Inferior parietal cortex (tissue), 1 donor: ENCODE measurements at regions not wholly inside any gene's neighbourhood (a gene's known extent, or its start where the extent isn't known, plus 50 kb on each side); places are given as distances from the start of the nearest gene placed in this dataset.

Source experiments
- DNase-seq: peaks from one replicate; pipeline ENCODE4 v3.0.0-alpha.2; 2016; ENCODE audit errors: extremely low spot score

DNA sequence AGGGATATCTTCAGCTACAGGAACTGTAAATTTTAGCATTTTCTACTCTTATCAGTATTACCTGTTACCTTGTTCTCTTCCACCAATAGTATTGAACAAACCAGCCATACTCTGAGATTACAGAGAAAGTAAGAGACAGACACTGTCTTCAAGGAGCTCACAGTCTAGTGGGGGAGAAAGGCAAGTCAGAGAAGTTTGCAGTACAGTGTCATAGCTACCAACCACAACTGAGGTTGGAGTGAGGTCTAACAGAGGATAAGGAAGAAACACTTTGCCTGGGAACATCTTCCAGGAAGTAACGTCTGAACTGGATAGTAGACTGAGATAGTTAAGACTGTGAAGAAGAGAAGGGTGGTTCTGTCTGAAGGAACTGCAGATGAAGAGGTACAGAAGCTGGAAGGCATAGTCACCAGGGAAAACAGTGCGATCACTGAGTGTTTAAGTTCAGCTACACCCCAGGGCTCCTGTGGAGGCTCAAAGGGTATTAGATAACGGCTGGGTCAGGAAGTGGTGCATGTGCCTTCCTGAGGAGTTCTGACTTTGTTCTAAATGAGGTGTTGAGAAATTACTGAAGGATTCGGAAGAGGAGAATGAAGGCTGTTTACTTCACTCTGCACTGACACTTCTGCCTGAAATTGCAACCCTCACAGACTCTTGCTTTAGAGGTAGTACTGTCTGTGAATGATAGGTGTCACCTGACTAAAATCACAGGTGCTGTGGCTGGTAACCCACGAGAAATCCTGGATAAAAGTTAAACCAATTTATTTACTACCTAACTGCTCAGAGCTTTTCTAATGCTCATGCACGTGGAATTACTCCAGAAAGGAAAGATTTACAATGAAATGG is 841.6 kb downstream of the MAT2B start:
- DNase-seq, result no peak

DNA sequence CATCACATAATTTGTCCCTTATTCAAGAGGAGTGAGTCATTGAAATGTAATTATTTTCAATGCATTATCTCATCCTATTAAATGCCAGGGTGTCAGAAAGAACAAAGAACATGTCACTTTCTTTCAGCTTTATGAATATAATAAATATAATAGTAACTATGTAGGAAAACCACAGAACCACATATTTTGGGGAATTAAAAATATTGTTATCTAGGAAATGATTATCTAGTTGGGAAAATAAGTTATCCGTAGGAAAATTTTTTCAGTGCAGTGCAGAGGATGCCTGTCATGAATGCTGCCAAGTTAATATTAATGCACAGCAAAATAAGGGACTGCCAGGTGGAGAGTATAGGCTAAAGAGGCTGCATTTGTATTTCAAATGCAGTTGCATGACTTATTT is 844.8 kb downstream of the MAT2B start:
- no peak for DNase-seq

DNA sequence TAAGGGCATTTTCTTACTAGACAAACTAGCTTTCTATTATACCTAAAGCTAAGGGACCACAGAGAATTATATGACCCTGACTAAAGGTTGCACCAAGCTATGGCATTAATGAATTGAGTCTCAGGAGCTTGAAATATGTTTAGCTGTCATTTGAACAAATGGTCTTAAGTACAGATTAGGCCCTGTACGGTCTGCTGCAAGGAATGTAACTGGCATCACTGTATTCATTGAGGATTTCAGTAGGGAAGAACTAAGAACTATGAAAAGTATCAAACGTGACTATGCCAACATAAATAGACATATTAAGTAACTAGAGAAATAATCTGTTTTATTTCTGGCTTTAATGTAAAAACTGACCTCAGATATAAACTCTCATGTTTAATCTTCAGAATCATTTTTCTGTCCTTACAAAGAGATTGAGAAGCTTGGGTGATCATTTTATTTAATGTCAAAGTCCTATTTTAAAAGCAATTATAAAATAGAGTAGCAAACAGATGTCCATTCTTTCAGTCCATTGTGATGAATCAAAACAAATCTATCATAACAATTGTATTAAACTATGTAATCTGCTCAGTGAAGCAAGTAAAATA is 845.9 kb downstream of the MAT2B start:
- DNase-seq, result no peak

DNA sequence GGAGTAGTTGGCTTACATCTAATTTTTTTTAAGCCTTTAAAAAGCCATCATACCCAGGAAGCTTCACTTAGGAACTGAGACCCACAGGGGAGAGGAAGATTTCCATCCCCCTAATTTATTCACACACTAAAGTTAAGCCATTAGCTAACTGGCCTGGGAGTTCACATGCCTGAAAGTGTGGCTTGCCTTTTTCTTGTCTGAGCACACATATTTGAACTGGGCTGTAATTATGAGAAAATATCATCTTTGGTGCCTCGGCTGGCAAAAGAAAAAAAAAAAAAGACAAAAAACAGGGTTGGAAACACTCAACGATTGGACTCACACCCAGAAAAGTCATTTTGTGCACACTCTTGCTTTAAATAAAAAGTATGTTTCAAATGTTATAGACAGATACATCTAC is 847.3 kb downstream of the MAT2B start:
- DNase-seq, result no peak

DNA sequence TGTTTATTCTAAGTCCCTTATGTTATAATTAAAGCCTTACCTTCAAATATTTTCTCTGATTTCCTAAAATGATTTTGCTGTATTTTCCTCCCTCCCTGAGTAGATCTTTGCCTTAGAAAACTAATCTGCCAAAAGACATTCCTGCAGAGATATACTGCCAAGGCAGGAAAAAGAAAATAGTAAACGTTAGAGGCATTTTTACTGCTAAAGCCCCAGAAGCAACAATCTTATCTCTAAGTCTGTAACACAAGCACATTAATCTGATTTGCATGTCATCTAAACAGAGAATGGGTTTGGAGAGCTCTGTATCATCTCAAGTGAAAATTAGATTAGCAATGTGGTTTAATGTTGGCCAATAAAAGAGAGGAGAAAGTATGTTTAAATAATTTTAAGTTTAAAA is 847.7 kb downstream of the MAT2B start:
- no peak for DNase-seq

DNA sequence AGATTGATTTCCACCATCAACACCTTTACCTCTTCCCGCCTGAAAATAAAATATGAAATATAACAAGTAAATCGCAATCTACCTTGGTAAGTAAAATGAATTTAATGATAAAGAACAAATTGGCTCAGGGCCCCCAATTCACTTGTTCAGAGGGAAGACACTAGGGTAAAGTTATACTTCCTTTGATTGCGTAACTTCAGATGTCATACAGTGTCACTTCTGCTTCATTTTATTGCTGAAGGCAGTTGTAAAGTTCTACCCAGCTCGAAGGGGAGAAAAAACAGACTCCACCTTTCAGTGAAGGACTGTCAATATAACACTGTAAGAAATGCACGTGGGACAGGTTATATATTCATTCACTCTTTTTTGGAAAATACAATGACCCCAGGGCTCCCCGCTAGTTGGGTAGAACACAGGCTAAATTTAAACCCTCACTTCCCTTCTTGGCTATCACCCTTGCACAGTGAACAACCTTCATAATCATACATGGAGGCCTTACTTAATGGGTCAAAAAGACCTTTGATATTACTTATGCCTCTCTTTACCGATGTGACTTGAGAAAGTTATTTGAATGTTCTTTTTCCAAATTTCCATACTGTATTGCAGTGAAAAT is 848.8 kb downstream of the MAT2B start:
- DNase-seq, result no peak

DNA sequence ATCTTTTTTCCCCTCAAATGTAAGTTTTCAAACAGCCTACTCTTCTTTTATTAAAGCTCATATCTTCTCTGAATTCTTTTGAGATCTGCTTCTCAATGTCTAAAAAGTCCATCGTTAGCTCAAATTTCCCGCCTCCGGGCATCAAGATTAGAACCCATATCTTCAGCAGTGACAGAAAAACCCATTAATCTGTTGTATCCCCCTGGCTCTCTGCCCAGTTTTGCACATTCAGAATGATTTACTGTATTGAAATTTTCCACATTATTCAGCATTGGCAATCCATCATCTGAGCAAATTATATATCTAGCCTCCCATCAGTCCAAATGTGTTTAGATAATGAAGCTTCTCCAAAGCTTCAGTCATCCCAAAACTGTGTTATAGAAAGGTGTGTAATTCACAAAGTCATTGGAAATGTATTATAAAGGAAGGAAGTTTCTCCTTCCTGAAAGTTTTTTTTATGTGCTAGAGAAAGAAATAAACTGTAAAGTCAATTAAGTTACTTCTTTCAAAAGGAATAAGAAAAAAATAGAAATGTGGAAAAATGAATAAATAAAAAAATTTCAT is 849.9 kb downstream of the MAT2B start:
- no peak for DNase-seq

DNA sequence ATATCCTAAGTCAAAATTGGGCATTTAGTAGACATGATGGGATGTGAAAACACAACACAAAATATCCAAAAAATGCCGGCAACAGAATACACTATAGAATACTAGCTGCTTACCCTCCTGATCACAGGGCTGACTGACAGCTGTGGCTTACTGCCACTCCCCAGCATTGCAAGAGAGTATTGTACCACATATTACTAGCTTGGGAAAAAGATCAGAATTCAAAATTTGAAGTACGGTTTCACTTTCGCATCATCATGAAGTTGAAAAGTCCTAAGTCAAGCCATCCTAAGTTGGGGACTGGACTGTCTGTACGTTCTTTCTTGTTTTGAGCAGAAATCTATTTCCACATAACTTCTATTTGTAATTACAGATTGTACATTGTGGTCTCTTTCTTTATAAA is 851.4 kb downstream of the MAT2B start:
- no peak for DNase-seq

DNA sequence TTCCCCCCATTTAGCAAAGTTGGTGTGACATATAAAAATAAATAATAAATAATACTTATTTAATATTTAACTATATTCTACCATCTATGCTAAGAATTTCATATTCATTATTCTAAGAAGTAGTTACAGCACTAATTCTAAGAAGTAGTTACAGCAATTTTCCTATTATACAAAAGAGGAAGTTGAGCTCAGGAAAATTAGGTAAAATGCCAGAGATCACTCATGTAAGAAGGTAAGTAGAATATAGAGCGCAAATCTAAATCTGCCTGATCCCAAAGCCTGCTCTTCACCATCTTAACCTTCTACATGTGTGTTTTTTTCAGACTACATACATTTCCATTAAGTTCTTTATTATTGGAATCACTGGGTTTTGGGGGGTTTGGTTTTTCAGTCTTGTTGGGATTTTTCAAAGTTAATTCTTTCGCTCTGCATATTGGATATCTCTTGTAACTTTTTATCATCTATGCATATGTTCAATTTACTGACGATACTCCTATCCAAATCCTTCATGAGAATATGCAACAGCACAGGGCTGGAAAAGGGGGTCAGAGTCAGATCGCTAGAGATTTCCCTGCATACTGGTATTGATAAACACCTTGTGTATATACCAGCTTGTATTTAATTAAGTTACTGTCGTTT is 852.1 kb downstream of the MAT2B start:
- DNase-seq, result no peak

DNA sequence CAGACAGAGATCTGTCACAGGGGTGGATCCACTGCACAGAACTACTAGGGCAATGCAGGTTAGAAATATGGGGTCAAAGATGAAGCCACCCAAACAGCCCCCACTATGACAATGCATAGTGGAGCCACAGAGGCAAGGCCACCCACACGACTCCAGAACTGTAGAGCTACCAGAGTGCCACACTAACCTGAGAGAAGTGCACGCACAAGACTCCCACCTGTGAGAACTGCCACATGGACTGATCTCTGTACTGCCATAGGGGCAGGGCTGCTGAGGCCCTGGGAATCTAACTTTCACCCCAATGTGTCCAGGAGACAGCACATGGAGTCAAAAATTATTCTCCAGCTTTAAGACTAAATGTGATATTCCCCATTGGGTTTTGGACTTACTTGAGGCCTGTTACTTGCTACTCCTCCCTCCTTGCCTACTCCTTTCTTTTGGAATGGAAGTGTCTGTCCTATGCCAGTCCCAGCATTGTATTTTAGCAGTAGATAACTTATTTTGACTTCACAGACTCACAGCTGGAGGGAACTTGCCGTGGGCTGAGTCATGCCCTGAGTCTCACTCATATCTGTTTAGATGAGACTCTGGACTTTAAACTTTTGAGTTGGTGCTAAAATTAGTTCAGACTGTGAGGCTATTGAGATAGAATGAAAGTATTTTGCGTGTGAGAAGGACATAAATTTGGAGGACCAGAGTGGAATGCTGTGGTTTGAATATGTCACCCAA is 853.3 kb downstream of the MAT2B start:
- no peak for DNase-seq

DNA sequence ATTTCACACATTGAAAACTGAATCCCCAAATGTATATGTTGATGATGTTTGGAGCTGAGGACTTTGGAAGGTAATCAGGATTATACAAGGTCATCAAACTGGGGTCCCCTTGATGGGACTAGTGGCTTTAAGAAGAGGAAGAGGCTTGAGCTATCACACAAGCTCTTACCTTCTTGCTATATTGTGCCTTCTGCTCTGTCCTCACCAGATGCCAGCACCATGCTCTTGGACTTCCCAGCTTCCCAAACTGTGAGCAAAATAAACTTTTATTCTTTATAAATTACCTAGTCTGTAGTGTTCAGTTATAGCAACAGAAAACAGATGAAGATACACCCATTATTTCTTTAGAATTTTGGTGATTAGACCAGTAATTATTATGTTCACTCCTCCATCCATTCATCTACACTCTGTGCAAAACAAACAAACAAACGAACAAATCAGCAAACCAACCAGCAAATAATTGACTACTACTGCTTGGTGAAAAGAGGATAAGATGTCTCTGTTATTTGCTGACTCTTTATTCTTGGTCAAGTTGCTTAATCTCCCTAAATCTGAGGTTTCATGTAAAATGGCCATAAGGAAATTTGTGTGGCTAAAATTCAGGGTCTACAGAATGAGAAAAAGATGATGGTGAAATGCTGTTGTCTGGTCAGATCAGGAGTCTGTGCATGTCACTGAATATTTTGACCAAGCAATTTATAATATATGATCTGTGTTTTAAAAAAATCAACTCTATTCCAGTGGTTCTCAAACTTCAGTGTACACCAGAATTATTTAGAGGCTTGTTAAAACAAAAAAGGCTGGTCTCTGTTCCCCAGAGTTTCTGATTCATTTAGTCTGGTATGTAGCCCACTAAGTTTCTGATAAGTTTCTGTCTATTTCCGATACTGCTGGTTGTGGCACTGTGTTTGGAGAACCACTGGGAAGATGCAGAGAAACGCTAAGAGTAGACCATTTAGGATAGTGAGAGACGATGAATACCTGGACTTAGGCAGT is 854.1 kb downstream of the MAT2B start:
- no peak for DNase-seq

DNA sequence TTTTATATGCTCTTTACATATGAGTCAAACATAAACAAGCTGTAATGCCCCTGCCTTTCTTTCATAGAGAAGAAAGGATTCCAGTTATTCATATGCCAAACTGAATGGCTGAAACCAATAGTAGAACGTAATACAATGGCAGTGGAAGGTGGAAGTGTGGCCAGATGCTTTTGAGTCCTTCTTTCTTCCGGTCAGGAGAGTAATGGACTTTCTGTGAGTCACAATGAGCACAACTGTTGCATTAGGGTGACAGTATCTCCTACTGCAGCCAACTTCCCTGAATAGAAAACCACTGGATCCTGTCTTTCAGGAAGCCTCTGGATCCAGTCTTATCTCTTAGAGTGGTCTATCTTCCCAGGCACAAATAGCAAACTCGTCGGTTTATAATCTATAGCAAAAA is 855.2 kb downstream of the MAT2B start:
- DNase-seq, result no peak

DNA sequence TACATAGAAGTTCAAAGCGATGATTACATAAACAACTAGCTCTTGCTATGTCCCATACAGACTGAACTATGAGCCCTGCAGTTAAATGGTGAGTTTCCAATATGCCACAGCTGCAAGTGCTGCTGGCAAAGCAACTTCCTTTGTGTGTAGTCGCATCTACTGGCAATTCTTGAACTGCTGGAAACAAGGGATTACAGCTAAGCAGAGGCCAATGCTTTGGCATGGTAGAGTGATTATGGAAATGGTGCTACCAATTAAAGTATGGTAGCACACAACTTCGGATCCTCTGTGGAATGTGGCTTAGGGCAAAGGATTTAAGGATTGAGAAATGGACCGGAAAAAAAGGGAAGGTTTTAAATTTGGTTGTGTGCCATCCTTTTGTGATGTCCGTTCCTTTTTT is 856.6 kb downstream of the MAT2B start:
- DNase-seq, result no peak

DNA sequence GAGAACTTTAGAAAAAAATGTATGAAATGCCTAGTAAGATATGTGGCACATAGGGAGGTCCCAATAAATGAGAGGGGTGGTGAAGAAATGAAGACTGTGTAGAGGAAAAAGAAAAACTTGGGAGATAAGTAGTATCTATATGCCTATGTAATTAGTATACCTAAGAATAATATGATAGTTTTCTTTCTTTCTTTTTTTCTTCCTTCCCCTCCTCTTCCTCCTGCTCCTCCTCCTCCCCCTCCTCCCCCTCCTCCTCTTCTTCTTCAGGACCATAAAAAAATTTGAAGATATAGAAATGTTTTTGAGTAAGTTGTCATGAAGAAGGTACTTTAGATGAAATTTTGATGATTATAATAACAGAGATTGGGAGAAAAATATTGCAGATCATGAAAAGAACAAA is 857.4 kb downstream of the MAT2B start:
- DNase-seq, result no peak

DNA sequence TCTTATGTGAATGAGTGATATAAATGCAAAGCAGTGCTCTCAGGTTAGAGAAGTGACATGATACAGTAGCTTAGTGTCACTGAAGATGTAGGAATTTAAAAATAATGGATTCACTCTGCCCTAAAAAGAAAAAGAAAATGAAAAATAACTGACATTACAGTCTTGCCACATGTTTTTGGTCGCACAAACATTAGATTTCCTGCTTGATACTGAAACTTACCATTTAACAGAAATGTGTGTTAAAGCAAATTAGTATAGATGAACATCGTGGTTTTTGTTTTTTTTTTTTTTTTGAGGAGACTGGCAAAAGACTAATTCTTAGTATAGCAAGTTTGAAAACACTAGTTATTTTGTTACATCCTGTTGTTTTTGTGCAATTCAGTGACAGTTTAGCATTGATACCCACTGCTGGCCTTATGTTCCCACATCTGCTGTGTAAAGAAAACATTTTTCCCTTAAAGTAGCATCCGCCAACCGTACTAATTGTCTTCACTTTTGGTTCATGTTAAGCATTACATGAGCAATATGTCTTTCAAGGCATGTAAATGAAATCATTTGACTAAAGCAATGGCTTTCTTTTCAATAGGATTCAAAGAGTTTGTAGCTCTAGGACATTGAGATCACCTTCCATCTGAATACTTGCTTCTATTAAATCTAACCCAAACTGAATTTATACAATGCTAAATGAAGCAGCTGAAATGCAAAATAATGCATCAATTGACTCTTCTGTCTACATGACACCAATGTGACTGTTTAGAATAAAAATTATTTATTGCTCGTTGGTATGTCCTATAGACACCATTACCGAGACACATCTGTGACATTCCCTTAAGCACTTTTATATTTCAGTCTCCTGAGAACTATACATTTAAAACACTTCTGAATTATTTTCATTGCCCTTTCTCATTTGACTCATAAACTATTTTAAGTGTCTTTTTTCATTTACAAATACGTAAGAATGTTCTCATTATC is 859.1 kb downstream of the MAT2B start:
- DNase-seq, result no peak

DNA sequence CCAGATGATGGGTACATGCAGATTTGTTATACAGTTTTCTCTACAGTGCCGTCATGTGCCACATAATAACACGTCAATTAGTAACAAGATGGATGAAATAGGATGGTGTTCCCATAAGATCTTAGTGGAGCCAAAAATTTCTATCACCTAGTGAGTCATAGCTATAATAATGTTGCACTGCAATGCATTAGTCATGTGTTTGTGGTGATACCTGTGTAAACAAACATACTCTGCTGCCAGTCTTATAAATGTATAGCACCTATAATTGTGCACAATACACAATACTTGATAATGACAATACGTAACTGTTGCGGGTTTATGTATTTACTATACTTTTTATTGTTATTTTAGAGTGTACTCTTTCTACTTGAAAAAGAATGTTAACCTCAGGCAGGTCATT is 865.4 kb downstream of the MAT2B start:
- DNase-seq, result no peak

DNA sequence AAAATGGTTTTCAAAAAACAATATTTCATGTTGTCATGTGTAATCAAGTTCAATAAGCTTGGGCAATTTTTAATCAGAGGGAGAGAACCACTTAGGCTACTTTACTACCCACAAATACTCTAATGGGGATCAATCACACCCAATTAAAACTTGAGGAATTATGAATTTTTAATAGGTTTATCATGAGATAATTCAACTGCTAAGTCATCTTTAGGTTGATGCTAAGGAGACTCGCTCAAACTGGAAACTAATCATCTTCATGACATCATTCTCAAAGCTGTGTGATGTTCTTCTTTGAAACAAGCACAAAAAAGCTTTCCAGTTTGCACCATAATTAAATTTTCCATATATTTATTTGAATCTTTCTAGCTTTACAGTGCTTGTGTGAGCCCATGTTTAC is 867.5 kb downstream of the MAT2B start:
- DNase-seq, result no peak

DNA sequence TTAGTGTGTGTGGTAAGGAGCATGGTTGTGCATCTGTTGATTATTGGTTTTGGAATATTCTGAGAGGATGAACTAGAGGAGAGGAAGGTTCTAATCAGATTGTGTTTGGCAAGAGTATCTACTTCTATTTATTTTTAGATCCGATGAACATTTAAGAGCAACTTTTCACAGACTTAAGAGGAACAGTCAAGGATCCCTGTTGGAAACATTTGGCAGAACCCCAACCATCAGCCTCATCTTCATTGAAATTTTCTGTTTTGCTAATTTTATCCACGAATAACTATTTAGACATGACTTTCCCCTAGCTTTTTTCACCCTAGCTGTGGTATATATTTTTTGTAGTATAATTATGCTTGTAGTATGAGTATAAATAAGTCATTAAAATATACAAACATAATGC is 868.5 kb downstream of the MAT2B start:
- DNase-seq, result no peak

DNA sequence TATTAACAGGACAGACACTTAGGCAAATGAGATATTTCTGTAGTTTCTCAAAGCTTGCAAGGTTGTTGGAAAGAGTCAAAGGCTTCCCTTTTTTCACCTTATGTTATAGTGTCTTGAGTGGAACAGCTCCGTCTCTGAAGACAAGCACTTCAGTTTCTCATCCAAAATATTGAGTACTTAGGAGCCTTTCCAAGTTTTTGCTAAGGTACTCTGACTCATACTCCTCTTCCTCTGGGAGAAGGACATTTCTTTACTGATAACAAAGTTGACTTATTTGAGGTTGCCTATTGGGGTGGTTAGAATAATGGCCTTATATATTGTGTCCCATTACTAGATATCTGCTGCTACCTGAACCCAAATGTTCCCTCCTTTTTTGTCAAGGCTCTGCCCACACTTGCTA is 869.6 kb downstream of the MAT2B start:
- no peak for DNase-seq
